GM23338 (cell line): ENCODE measurements at regions not wholly inside any gene's neighbourhood (a gene's known extent, or its start where the extent isn't known, plus 50 kb on each side); places are given as distances from the start of the nearest gene placed in this dataset.

ENCODE experiments used
- ATAC-seq: fragments of 200-7000 bp; cut with Tn5 transposase; 3 replicates; pipeline ENCODE4 v1.9.1; 2020
- DNase-seq: peaks from one replicate; pipeline ENCODE4 v3.0.0-alpha.2; 2015; ENCODE audit warnings: low spot score
- H2AFZ ChIP-seq: fragments of 200-600 bp; sonication (generic); 2 replicates; pipeline ENCODE4 v1.8.0; 2016; ENCODE audit warnings: antibody characterized with exemption, mild to moderate bottlenecking, moderate library complexity
- H3F3A ChIP-seq: fragments of 200-600 bp; sonication (generic); replicated peaks from 2 replicates; pipeline ENCODE4 v1.8.0; 2017; ENCODE audit warnings: antibody characterized with exemption, mixed run types, low read depth
- H3K27ac ChIP-seq: fragments of 200-600 bp; sonication (generic); 2 replicates; pipeline ENCODE4 v1.6.1; 2016; ENCODE audit warnings: low read depth
- H3K27me3 ChIP-seq: fragments of 200-600 bp; sonication (generic); 2 replicates; pipeline ENCODE4 v1.8.0; 2016; ENCODE audit warnings: mild to moderate bottlenecking, mixed run types, moderate library complexity; ENCODE audit not compliant: insufficient read depth
- H3K36me3 ChIP-seq: fragments of 200-600 bp; sonication (generic); 2 replicates; pipeline ENCODE4 v1.8.0; 2016; ENCODE audit warnings: mild to moderate bottlenecking; ENCODE audit not compliant: insufficient read depth
- H3K4me1 ChIP-seq: fragments of 200-600 bp; sonication (generic); 2 replicates; pipeline ENCODE4 v1.8.0; 2016; ENCODE audit warnings: mild to moderate bottlenecking, moderate library complexity; ENCODE audit not compliant: insufficient read depth
- H3K4me2 ChIP-seq: fragments of 200-600 bp; sonication (generic); 2 replicates; pipeline ENCODE4 v1.7.1; 2017; ENCODE audit warnings: mixed run types
- H3K4me3 ChIP-seq: fragments of 200-600 bp; sonication (generic); 2 replicates; pipeline ENCODE4 v1.6.1; 2016; ENCODE audit warnings: mixed run types
- H3K79me2 ChIP-seq: fragments of 200-600 bp; sonication (generic); replicated peaks from 2 replicates; pipeline ENCODE4 v1.8.0; 2017; ENCODE audit warnings: mild to moderate bottlenecking; ENCODE audit not compliant: insufficient read depth
- H3K9me2 ChIP-seq: fragments of 200-600 bp; sonication (generic); 2 replicates; pipeline ENCODE4 v1.8.0; 2017; ENCODE audit not compliant: insufficient read depth
- H4K20me1 ChIP-seq: fragments of 200-600 bp; sonication (generic); replicated peaks from 2 replicates; pipeline ENCODE4 v1.8.0; 2017; ENCODE audit warnings: mild to moderate bottlenecking; ENCODE audit not compliant: insufficient read depth
- H3K27ac Mint-ChIP-seq: 2 replicates; pipeline ENCODE4 v1.8.0; 2020; ENCODE audit warnings: inconsistent platforms, mild to moderate bottlenecking, moderate library complexity, mixed read lengths
- H3K27me3 Mint-ChIP-seq: 3 replicates; pipeline ENCODE4 v1.8.0; 2022; ENCODE audit warnings: low read depth, mild to moderate bottlenecking, moderate library complexity, mixed read lengths, inconsistent platforms; ENCODE audit not compliant: insufficient read depth, poor library complexity
- H3K36me3 Mint-ChIP-seq: 3 replicates; pipeline ENCODE4 v1.8.0; 2021; ENCODE audit warnings: low read depth, mild to moderate bottlenecking, inconsistent platforms, moderate library complexity, mixed read lengths
- H3K4me1 Mint-ChIP-seq: 3 replicates; pipeline ENCODE4 v1.8.0; 2020; ENCODE audit warnings: mild to moderate bottlenecking, inconsistent platforms, mixed read lengths
- H3K4me3 Mint-ChIP-seq: 3 replicates; pipeline ENCODE4 v1.8.0; 2021; ENCODE audit warnings: moderate library complexity, mild to moderate bottlenecking, inconsistent platforms, mixed read lengths
- H3K9me3 Mint-ChIP-seq: 3 replicates; pipeline ENCODE4 v1.8.0; 2020; ENCODE audit warnings: moderate library complexity, mild to moderate bottlenecking, inconsistent platforms, mixed read lengths
- CREB1 ChIP-seq: fragments of 250-450 bp; sonication (Bioruptor Pico); IDR thresholded peaks from 2 replicates; pipeline ENCODE4 v1.5.0; 2020; ENCODE audit warnings: low read depth, mild to moderate bottlenecking, moderate library complexity
- EZH2 ChIP-seq: fragments of 200-600 bp; sonication (generic); IDR thresholded peaks from one replicate; pipeline ENCODE4 v1.8.0; 2017; ENCODE audit warnings: antibody characterized with exemption, mild to moderate bottlenecking, low read depth; ENCODE audit not compliant: unreplicated experiment
- EZH2phosphoT487 ChIP-seq: fragments of 200-600 bp; sonication (generic); IDR thresholded peaks from one replicate; pipeline ENCODE4 v1.8.1; 2018; ENCODE audit warnings: antibody characterized with exemption; ENCODE audit not compliant: unreplicated experiment
- JUNB ChIP-seq: IDR thresholded peaks from one replicate; pipeline ENCODE4 v1.6.1; 2016; ENCODE audit warnings: antibody characterized with exemption; ENCODE audit not compliant: unreplicated experiment
- NANOG ChIP-seq: IDR thresholded peaks from 2 replicates; pipeline ENCODE4 v1.6.1; 2016; ENCODE audit warnings: antibody characterized with exemption, borderline replicate concordance
- POLR2AphosphoS5 ChIP-seq: IDR thresholded peaks from 2 replicates; pipeline ENCODE4 v1.6.1; 2016; ENCODE audit warnings: antibody characterized with exemption, low read depth
- STAT1 ChIP-seq: IDR thresholded peaks from one replicate; pipeline ENCODE4 v1.6.1; 2016; ENCODE audit warnings: antibody characterized with exemption; ENCODE audit not compliant: unreplicated experiment
- ZNF114 ChIP-seq: fragments of 250-450 bp; sonication (Bioruptor Pico); IDR thresholded peaks from 2 replicates; pipeline ENCODE4 v1.5.0; 2020; ENCODE audit warnings: mild to moderate bottlenecking, moderate library complexity
- TF ChIP-seq, protein P1 (sequence below): IDR thresholded peaks from one replicate; pipeline ENCODE4 v1.6.1; 2018; ENCODE audit warnings: antibody characterized with exemption; ENCODE audit not compliant: unreplicated experiment
- TF ChIP-seq, protein P2 (sequence below): IDR thresholded peaks from 2 replicates; pipeline ENCODE4 v1.6.1; 2016; ENCODE audit warnings: antibody characterized with exemption
- TF ChIP-seq, protein P3 (sequence below): fragments of 250-450 bp; sonication (Bioruptor Pico); IDR thresholded peaks from 2 replicates; pipeline ENCODE4 v1.5.0; 2020; ENCODE audit warnings: mild to moderate bottlenecking, moderate library complexity

DNA sequence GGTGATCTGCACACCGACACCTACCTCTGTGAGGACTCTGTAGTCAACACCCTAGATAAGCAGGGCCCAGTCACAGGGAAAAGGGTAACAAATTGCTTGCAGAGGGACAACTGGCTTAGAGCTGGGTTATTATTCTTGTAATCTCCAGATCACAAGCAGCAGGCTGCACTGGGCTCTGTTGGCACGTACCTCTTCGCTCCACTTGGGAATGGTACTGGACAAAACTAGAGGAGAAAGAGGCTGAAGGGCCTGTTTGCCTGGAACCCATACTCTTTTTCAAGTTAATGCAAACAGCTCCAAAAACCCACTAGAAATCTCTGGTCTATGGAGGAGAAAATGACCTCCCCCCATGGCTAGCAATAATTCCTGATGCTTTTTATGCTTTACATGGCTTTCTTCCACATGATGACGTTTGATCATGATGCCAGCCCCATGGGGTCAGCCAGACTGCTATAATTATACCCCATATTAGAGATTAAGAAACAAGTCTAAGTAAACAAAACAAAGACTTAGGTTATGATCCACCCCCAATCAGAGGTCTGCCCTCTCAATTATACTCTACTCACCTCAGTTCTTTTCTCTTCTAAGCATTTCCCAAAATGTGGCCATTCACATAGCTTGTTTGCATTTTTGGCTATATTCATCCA lies 190.0 kb downstream of the UNC5CL start:
- no peaks in the 10 kb centered on the region for H3K36me3 Mint-ChIP-seq

More for the DNA sequence above, 190.0 kb downstream of the UNC5CL start:
- Histone ChIP-seq H3K79me2 (no peaks in the 10 kb centered on the region), H2AFZ (no peak overlapping the region), H3F3A (no peaks in the 10 kb centered on the region), H3K4me1 (no peaks in the 10 kb centered on the region), H3K9me2 (no peaks in the 10 kb centered on the region), H3K4me2 (no peak overlapping the region), H3K4me3 (no peak overlapping the region), H4K20me1 (no peaks in the 10 kb centered on the region), H3K36me3 (no peaks in the 10 kb centered on the region), H3K27ac (no peak overlapping the region), H3K27me3 (no peaks in the 10 kb centered on the region)
- H3K9me3 Mint-ChIP-seq, result no peaks in the 10 kb centered on the region; the same call in 2 of the 3 replicates
- ATAC-seq (no peak), DNase-seq (no peak)
- peaks cover 4% of the 10 kb centered on the region; the same call in 1 of the 3 replicates for H3K4me1 Mint-ChIP-seq
- H3K27me3 Mint-ChIP-seq, result peaks cover 2% of the 10 kb centered on the region
- H3K4me3 Mint-ChIP-seq, result no peak overlapping the region
- H3K27ac Mint-ChIP-seq, result no peak overlapping the region
- TF ChIP-seq EZH2 (no peak), CREB1 (no peak), STAT1 (no peak), ZNF114 (no peak), JUNB (no peak), EZH2phosphoT487 (no peak), POLR2AphosphoS5 (no peak), NANOG (no peak)
- TF ChIP-seq, protein P1, sequence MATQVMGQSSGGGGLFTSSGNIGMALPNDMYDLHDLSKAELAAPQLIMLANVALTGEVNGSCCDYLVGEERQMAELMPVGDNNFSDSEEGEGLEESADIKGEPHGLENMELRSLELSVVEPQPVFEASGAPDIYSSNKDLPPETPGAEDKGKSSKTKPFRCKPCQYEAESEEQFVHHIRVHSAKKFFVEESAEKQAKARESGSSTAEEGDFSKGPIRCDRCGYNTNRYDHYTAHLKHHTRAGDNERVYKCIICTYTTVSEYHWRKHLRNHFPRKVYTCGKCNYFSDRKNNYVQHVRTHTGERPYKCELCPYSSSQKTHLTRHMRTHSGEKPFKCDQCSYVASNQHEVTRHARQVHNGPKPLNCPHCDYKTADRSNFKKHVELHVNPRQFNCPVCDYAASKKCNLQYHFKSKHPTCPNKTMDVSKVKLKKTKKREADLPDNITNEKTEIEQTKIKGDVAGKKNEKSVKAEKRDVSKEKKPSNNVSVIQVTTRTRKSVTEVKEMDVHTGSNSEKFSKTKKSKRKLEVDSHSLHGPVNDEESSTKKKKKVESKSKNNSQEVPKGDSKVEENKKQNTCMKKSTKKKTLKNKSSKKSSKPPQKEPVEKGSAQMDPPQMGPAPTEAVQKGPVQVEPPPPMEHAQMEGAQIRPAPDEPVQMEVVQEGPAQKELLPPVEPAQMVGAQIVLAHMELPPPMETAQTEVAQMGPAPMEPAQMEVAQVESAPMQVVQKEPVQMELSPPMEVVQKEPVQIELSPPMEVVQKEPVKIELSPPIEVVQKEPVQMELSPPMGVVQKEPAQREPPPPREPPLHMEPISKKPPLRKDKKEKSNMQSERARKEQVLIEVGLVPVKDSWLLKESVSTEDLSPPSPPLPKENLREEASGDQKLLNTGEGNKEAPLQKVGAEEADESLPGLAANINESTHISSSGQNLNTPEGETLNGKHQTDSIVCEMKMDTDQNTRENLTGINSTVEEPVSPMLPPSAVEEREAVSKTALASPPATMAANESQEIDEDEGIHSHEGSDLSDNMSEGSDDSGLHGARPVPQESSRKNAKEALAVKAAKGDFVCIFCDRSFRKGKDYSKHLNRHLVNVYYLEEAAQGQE, result no peak
- TF ChIP-seq, protein P2, sequence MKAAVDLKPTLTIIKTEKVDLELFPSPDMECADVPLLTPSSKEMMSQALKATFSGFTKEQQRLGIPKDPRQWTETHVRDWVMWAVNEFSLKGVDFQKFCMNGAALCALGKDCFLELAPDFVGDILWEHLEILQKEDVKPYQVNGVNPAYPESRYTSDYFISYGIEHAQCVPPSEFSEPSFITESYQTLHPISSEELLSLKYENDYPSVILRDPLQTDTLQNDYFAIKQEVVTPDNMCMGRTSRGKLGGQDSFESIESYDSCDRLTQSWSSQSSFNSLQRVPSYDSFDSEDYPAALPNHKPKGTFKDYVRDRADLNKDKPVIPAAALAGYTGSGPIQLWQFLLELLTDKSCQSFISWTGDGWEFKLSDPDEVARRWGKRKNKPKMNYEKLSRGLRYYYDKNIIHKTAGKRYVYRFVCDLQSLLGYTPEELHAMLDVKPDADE, result no peak
- TF ChIP-seq, protein P3, sequence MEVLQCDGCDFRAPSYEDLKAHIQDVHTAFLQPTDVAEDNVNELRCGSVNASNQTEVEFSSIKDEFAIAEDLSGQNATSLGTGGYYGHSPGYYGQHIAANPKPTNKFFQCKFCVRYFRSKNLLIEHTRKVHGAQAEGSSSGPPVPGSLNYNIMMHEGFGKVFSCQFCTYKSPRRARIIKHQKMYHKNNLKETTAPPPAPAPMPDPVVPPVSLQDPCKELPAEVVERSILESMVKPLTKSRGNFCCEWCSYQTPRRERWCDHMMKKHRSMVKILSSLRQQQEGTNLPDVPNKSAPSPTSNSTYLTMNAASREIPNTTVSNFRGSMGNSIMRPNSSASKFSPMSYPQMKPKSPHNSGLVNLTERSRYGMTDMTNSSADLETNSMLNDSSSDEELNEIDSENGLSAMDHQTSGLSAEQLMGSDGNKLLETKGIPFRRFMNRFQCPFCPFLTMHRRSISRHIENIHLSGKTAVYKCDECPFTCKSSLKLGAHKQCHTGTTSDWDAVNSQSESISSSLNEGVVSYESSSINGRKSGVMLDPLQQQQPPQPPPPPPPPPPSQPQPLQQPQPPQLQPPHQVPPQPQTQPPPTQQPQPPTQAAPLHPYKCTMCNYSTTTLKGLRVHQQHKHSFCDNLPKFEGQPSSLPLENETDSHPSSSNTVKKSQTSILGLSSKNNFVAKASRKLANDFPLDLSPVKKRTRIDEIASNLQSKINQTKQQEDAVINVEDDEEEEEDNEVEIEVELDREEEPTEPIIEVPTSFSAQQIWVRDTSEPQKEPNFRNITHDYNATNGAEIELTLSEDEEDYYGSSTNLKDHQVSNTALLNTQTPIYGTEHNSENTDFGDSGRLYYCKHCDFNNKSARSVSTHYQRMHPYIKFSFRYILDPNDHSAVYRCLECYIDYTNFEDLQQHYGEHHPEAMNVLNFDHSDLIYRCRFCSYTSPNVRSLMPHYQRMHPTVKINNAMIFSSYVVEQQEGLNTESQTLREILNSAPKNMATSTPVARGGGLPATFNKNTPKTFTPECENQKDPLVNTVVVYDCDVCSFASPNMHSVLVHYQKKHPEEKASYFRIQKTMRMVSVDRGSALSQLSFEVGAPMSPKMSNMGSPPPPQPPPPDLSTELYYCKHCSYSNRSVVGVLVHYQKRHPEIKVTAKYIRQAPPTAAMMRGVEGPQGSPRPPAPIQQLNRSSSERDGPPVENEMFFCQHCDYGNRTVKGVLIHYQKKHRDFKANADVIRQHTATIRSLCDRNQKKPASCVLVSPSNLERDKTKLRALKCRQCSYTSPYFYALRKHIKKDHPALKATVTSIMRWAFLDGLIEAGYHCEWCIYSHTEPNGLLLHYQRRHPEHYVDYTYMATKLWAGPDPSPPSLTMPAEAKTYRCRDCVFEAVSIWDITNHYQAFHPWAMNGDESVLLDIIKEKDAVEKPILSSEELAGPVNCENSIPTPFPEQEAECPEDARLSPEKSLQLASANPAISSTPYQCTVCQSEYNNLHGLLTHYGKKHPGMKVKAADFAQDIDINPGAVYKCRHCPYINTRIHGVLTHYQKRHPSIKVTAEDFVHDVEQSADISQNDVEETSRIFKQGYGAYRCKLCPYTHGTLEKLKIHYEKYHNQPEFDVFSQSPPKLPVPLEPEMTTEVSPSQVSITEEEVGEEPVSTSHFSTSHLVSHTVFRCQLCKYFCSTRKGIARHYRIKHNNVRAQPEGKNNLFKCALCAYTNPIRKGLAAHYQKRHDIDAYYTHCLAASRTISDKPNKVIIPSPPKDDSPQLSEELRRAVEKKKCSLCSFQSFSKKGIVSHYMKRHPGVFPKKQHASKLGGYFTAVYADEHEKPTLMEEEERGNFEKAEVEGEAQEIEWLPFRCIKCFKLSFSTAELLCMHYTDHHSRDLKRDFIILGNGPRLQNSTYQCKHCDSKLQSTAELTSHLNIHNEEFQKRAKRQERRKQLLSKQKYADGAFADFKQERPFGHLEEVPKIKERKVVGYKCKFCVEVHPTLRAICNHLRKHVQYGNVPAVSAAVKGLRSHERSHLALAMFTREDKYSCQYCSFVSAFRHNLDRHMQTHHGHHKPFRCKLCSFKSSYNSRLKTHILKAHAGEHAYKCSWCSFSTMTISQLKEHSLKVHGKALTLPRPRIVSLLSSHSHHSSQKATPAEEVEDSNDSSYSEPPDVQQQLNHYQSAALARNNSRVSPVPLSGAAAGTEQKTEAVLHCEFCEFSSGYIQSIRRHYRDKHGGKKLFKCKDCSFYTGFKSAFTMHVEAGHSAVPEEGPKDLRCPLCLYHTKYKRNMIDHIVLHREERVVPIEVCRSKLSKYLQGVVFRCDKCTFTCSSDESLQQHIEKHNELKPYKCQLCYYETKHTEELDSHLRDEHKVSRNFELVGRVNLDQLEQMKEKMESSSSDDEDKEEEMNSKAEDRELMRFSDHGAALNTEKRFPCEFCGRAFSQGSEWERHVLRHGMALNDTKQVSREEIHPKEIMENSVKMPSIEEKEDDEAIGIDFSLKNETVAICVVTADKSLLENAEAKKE (CRISPR knock-in tag), result no peak
